Activated CD4-positive, alpha-beta memory T cell treated with anti-CD3 and anti-CD28 coated beads, Interleukin-2, amount 10 ng/mL, durations not matched to agents 7 days and 5 days (primary cell): ENCODE measurements at regions not wholly inside any gene's neighbourhood (a gene's known extent, or its start where the extent isn't known, plus 50 kb on each side); places are given as distances from the start of the nearest gene placed in this dataset.

Source experiments
- CTCF ChIA-PET: fragments of 350-600 bp; sonication (Branson Sonifier 250); formaldehyde crosslinking; loops from one replicate; lab custom pipeline; 2021; ENCODE audit warnings: antibody characterized with exemption, inconsistent platforms; lab: Charles Lee
- POLR2A ChIA-PET: fragments of 350-600 bp; sonication (Branson Sonifier 250); formaldehyde crosslinking; loops from one replicate; lab custom pipeline; 2021; ENCODE audit warnings: antibody characterized with exemption; lab: Charles Lee
- DNase-seq: peaks from one replicate; pipeline ENCODE4 v3.0.0-alpha.2; 2020
- H3K27ac Mint-ChIP-seq: one replicate; pipeline ENCODE4 v1.8.0; 2021; ENCODE audit warnings: mild to moderate bottlenecking, mixed read lengths
- H3K27me3 Mint-ChIP-seq: one replicate; pipeline ENCODE4 v1.8.0; 2021; ENCODE audit warnings: mixed read lengths
- H3K36me3 Mint-ChIP-seq: one replicate; pipeline ENCODE4 v1.8.0; 2021; ENCODE audit warnings: low read depth, mixed read lengths
- H3K4me1 Mint-ChIP-seq: one replicate; pipeline ENCODE4 v1.8.0; 2021; ENCODE audit warnings: mixed read lengths
- H3K4me3 Mint-ChIP-seq: one replicate; pipeline ENCODE4 v1.8.0; 2021; ENCODE audit warnings: mild to moderate bottlenecking, mixed read lengths
- H3K9me3 Mint-ChIP-seq: one replicate; pipeline ENCODE4 v1.8.0; 2021; ENCODE audit warnings: mixed read lengths

DNA sequence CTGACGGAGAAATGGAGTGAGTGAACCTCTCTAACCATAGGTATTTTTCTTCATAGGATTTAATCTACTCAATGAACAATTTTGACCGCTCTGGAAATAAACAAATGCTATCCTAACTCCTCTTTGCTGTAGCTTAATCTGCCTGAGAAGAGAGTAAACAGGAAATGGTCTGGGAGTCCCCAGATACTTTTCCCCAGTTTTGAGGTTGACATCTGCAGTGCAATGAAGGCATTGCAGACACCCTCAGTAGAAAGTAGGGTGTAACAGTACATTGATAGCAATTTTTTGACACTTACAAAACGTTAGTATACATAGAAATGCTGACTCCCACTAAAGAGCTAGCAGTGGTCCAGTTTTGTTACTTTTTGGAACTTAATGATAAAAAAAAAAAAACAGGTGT lies 495.9 kb upstream of the FAM241A start:
- no peaks in the 10 kb centered on the region for H3K36me3 Mint-ChIP-seq
- no peak overlapping the region for H3K4me3 Mint-ChIP-seq
- no peak for DNase-seq
- H3K4me1 Mint-ChIP-seq = no peaks in the 10 kb centered on the region
- CTCF ChIA-PET = no interaction called here
- no peaks in the 10 kb centered on the region for H3K27me3 Mint-ChIP-seq
- no peaks in the 10 kb centered on the region for H3K9me3 Mint-ChIP-seq
- POLR2A ChIA-PET = no interaction called here
- no peak overlapping the region for H3K27ac Mint-ChIP-seq

DNA sequence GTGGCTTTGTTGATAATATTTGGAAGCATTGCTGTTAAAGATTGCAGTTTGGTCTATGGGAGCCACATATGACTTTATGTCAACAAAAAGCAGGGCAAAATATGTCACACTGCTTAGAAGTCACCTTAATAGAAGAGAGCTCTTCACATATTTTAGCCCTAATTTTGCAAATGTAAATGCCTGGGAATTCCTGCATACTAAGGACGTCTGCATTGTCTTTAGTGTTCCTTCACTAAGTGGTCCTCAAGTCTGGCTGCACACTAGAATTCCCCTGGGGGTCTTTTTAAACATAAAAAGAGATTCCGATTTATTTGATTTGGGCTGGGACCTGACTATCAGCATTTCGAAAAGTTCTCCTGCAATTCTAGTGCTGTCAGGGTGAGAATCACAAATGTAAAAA lies 495.1 kb upstream of the FAM241A start:
- H3K27ac Mint-ChIP-seq = no peak overlapping the region
- H3K4me1 Mint-ChIP-seq = no peaks in the 10 kb centered on the region
- POLR2A ChIA-PET = no interaction called here
- CTCF ChIA-PET = no interaction called here
- DNase-seq = no peak
- H3K9me3 Mint-ChIP-seq = no peaks in the 10 kb centered on the region
- no peaks in the 10 kb centered on the region for H3K36me3 Mint-ChIP-seq
- no peak overlapping the region for H3K4me3 Mint-ChIP-seq
- no peaks in the 10 kb centered on the region for H3K27me3 Mint-ChIP-seq

DNA sequence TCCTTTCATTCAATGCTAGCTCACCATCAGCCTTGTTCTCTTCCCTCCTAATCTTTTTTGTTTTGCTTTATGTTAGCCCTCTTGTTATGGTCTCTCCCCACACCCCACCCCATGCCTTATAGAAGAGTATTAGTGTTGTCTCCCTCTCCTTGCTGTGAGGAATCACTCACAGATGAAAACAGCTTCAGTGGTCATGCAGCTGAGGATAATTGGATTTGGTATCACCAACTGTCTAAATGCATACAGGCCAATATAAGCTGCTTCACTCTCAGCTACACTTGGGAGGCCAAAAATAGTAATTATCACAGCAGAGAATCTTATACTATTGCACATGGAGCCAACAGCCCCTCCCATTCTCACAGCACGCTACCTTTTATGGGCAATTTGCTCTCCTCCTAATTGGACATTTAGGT lies 494.6 kb upstream of the FAM241A start:
- POLR2A ChIA-PET = no interaction called here
- Mint-ChIP-seq H3K27ac (no peak overlapping the region), H3K9me3 (no peaks in the 10 kb centered on the region), H3K4me1 (no peaks in the 10 kb centered on the region), H3K4me3 (no peak overlapping the region), H3K27me3 (no peaks in the 10 kb centered on the region), H3K36me3 (no peaks in the 10 kb centered on the region)
- DNase-seq = no peak
- CTCF ChIA-PET = no interaction called here

- H3K9me3 Mint-ChIP-seq = no peaks in the 10 kb centered on the region
- DNase-seq = no peak
- H3K4me3 Mint-ChIP-seq = no peak overlapping the region
- H3K27me3 Mint-ChIP-seq = no peaks in the 10 kb centered on the region
- H3K27ac Mint-ChIP-seq = no peak overlapping the region
- CTCF ChIA-PET = no interaction called here
- H3K4me1 Mint-ChIP-seq = no peaks in the 10 kb centered on the region
- no peaks in the 10 kb centered on the region for H3K36me3 Mint-ChIP-seq
- POLR2A ChIA-PET = no interaction called here
Observed at GRCh38 chr4:111652236-111652635, 493.0 kb upstream of the FAM241A start.

DNA sequence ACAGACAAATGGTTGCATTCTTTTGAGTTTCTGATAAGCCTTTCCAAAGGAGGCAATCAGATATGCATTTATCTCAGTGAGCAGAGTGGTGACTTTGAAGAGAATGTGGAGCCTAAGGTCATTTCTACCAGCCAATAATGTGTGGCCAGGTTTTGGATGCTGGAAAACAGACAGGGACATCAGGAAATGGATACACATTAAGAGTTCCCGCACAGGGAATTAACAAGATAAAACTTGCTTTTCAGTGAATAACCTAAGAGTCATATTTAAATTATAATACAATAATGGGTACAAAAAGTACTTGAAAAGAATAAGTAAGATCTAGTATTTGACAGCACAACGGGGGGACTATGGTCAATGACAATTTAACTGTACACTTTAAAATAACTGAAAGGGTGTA lies 492.3 kb upstream of the FAM241A start:
- POLR2A ChIA-PET = no interaction called here
- Mint-ChIP-seq H3K9me3 (no peaks in the 10 kb centered on the region), H3K36me3 (no peaks in the 10 kb centered on the region), H3K27ac (no peak overlapping the region), H3K4me3 (no peak overlapping the region), H3K4me1 (no peaks in the 10 kb centered on the region), H3K27me3 (no peaks in the 10 kb centered on the region)
- CTCF ChIA-PET = interaction anchor here (1.8 kb wide), 1 partner anchor 12 kb away, joined by 4 read pairs; no protein-coding TSS in a partner anchor
- DNase-seq = no peak

GRCh38 chr4:111662496-111662895 lies 482.8 kb upstream of the FAM241A start:
- H3K36me3 Mint-ChIP-seq = no peaks in the 10 kb centered on the region
- no peak for DNase-seq
- no peak overlapping the region for H3K4me3 Mint-ChIP-seq
- H3K4me1 Mint-ChIP-seq = no peaks in the 10 kb centered on the region
- ChIA-PET POLR2A (no interaction called here), CTCF (no interaction called here)
- no peak overlapping the region for H3K27ac Mint-ChIP-seq
- no peaks in the 10 kb centered on the region for H3K27me3 Mint-ChIP-seq
- H3K9me3 Mint-ChIP-seq = peaks cover 3% of the 10 kb centered on the region

DNA sequence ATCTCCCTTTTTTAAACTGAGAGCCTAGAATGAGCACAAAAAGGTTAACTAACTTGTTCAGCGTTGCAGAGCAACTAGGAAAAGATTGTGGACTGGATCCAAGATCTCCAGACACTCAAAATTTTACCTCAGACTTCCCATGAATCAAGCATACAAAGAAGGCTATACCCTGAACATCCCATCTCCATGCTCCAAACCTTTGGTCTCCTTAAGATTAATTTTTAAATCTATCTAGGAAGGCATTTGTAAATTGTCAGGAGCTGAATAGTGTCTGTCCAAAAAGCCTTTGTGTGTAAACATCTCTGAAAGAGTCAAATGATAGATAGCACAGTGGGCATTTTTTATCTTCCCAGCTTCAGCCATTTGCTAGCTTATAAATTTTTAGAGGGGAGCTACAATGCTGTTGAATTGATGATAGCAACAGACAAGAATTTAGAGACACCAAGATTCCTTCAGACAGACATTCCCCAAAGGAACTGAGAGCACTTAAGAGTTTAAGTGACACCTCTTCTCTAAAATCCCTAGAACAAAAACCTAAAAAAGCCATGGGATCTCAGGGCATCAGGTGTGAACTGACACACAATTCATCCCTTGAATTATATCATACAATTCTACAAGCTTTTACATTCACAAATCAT lies 480.8 kb upstream of the FAM241A start:
- no peaks in the 10 kb centered on the region for H3K36me3 Mint-ChIP-seq
- DNase-seq = no peak
- POLR2A ChIA-PET = no interaction called here

GRCh38 chr4:111666826-111667360 lies 478.4 kb upstream of the FAM241A start:
- Mint-ChIP-seq H3K9me3 (peaks cover 3% of the 10 kb centered on the region), H3K4me3 (no peak overlapping the region), H3K36me3 (no peaks in the 10 kb centered on the region), H3K4me1 (no peaks in the 10 kb centered on the region), H3K27ac (no peak overlapping the region), H3K27me3 (no peaks in the 10 kb centered on the region)
- no peak for DNase-seq
- POLR2A ChIA-PET = no interaction called here
- CTCF ChIA-PET = no interaction called here

More for the DNA sequence above, 480.8 kb upstream of the FAM241A start:
- H3K9me3 Mint-ChIP-seq = peaks cover 3% of the 10 kb centered on the region
- no peak overlapping the region for H3K27ac Mint-ChIP-seq
- no peaks in the 10 kb centered on the region for H3K27me3 Mint-ChIP-seq
- CTCF ChIA-PET = interaction anchor here (1.0 kb wide), 1 partner anchor 23 kb away, joined by 3 read pairs; no protein-coding TSS in a partner anchor
- no peaks in the 10 kb centered on the region for H3K4me1 Mint-ChIP-seq
- H3K4me3 Mint-ChIP-seq = no peak overlapping the region

GRCh38 chr4:111671756-111672155 lies 473.5 kb upstream of the FAM241A start:
- no peaks in the 10 kb centered on the region for H3K4me1 Mint-ChIP-seq
- no peak overlapping the region for H3K27ac Mint-ChIP-seq
- no peaks in the 10 kb centered on the region for H3K36me3 Mint-ChIP-seq
- H3K27me3 Mint-ChIP-seq = no peaks in the 10 kb centered on the region
- CTCF ChIA-PET = no interaction called here
- POLR2A ChIA-PET = no interaction called here
- H3K4me3 Mint-ChIP-seq = no peak overlapping the region
- no peak for DNase-seq
- no peaks in the 10 kb centered on the region for H3K9me3 Mint-ChIP-seq

- no peaks in the 10 kb centered on the region for H3K9me3 Mint-ChIP-seq
- ChIA-PET POLR2A (no interaction called here), CTCF (no interaction called here)
- no peak for DNase-seq
- H3K36me3 Mint-ChIP-seq = no peaks in the 10 kb centered on the region
- H3K4me3 Mint-ChIP-seq = no peak overlapping the region
- no peak overlapping the region for H3K27ac Mint-ChIP-seq
- H3K4me1 Mint-ChIP-seq = no peaks in the 10 kb centered on the region
- H3K27me3 Mint-ChIP-seq = no peaks in the 10 kb centered on the region
Observed at GRCh38 chr4:111675746-111676145, 469.5 kb upstream of the FAM241A start.

- H3K27me3 Mint-ChIP-seq = no peaks in the 10 kb centered on the region
- DNase-seq = no peak
- H3K9me3 Mint-ChIP-seq = no peaks in the 10 kb centered on the region
- H3K4me1 Mint-ChIP-seq = no peaks in the 10 kb centered on the region
- H3K4me3 Mint-ChIP-seq = no peak overlapping the region
- ChIA-PET CTCF (no interaction called here), POLR2A (no interaction called here)
- H3K27ac Mint-ChIP-seq = no peak overlapping the region
- no peaks in the 10 kb centered on the region for H3K36me3 Mint-ChIP-seq
Observed at GRCh38 chr4:111676533-111676932, 468.7 kb upstream of the FAM241A start.

GRCh38 chr4:111678479-111678878 lies 466.8 kb upstream of the FAM241A start:
- Mint-ChIP-seq H3K4me3 (no peak overlapping the region), H3K27ac (no peak overlapping the region), H3K36me3 (no peaks in the 10 kb centered on the region), H3K27me3 (no peaks in the 10 kb centered on the region), H3K9me3 (no peaks in the 10 kb centered on the region), H3K4me1 (no peaks in the 10 kb centered on the region)
- DNase-seq = no peak
- ChIA-PET CTCF (no interaction called here), POLR2A (no interaction called here)

DNA sequence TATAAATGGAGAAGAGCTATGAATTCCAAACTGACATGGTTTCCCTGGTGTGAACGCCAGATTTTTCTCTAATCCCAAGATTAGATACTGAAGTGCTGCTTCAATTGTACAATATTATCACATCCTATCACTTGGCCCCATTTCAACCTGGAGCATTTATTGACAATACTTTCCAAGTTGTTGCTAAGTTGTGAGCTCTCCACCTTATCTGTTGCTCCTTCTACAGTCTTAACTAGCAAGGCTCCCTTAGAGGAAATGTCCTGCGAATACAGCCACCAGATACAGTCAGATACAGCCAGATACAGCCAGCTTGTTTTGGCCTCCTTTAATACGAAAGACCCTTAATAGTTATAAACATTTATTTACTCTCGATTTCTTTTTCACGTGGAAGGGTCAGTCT lies 466.3 kb upstream of the FAM241A start:
- no peak overlapping the region for H3K27ac Mint-ChIP-seq
- H3K9me3 Mint-ChIP-seq = no peaks in the 10 kb centered on the region
- no peaks in the 10 kb centered on the region for H3K36me3 Mint-ChIP-seq
- POLR2A ChIA-PET = no interaction called here
- no peaks in the 10 kb centered on the region for H3K27me3 Mint-ChIP-seq
- DNase-seq = no peak
- H3K4me1 Mint-ChIP-seq = no peaks in the 10 kb centered on the region
- no peak overlapping the region for H3K4me3 Mint-ChIP-seq
- CTCF ChIA-PET = no interaction called here

DNA sequence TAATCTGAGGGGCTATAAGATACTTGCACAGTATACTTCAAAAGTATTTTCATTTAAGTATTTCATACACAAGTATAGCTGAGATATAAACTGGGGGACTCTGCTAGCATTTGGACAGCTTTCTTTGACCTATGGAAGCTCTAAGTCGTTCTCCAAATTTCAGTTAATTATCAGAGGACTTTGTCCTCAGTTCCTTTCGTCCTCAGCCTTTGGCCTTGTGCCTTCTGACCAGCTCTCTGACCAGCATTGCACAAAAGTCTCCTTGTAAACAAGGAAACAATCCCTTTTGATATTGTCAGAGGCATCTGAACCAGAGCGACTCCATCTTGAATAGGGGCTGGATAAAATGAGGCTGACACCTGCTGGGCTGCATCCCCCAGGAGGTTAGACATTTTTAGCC lies 464.0 kb upstream of the FAM241A start:
- Mint-ChIP-seq H3K9me3 (no peaks in the 10 kb centered on the region), H3K36me3 (no peaks in the 10 kb centered on the region), H3K4me3 (no peak overlapping the region), H3K4me1 (no peaks in the 10 kb centered on the region), H3K27me3 (no peaks in the 10 kb centered on the region), H3K27ac (no peak overlapping the region)
- ChIA-PET POLR2A (no interaction called here), CTCF (no interaction called here)
- no peak for DNase-seq
